Mesothelial cell of epicardium (in vitro differentiated cells): ENCODE measurements at regions not wholly inside any gene's neighbourhood (a gene's known extent, or its start where the extent isn't known, plus 50 kb on each side); places are given as distances from the start of the nearest gene placed in this dataset.
"Not testable (repeated sequence)": the region's sequence is repeated elsewhere in the genome, so short reads cannot be mapped to it uniquely, and the experiment has no call there.

Source experiments
- DNase-seq, 2 experiments: peaks; one replicate each; pipeline ENCODE4 v3.0.0; 2021; ENCODE audit warnings: low spot score in 2 of 2; ENCODE audit not compliant: unreplicated experiment in 2 of 2
- H3K27ac Mint-ChIP-seq: 2 replicates; pipeline ENCODE4 v1.8.0; 2021; ENCODE audit warnings: mixed read lengths
- H3K27me3 Mint-ChIP-seq: 2 replicates; pipeline ENCODE4 v1.8.0; 2021; ENCODE audit warnings: low read depth, mixed read lengths
- H3K36me3 Mint-ChIP-seq: 2 replicates; pipeline ENCODE4 v1.8.0; 2021; ENCODE audit warnings: mixed read lengths
- H3K4me1 Mint-ChIP-seq: 2 replicates; pipeline ENCODE4 v1.8.0; 2021; ENCODE audit warnings: mixed read lengths
- H3K4me3 Mint-ChIP-seq: 2 replicates; pipeline ENCODE4 v1.8.0; 2021; ENCODE audit warnings: mild to moderate bottlenecking, moderate library complexity, mixed read lengths
- H3K9me3 Mint-ChIP-seq: 2 replicates; pipeline ENCODE4 v1.8.0; 2021; ENCODE audit warnings: mixed read lengths
- TF ChIP-seq, protein P1 (sequence below): fragments of 200-600 bp; sonication (generic); IDR thresholded peaks from one replicate; pipeline ENCODE4 v1.5.0; 2021; ENCODE audit warnings: antibody characterized with exemption; ENCODE audit not compliant: unreplicated experiment

DNA sequence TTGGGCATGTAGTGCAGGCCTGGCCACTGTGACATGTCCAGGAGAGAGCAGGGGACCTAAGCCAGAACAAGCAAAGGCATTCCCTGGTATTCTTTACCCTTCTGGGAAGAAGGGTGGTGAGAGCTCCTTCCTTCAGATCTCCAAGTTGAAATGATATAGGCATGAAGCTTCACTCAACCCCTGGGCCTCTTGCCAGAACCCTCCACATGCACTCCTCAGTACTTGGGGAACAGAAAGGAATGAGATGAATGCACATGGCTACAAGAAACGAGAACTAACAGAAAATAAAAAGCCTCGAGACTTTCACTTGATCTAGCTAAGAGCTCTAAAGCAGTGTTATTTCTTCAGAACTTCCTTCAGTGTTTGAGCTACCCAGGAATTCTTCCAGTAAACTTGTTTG is 262.2 kb downstream of the ETV1 start:
- H3K27me3 Mint-ChIP-seq = no peaks in the 10 kb centered on the region
- DNase-seq = no peak
- H3K4me3 Mint-ChIP-seq = no peak overlapping the region
- TF ChIP-seq, protein P1, sequence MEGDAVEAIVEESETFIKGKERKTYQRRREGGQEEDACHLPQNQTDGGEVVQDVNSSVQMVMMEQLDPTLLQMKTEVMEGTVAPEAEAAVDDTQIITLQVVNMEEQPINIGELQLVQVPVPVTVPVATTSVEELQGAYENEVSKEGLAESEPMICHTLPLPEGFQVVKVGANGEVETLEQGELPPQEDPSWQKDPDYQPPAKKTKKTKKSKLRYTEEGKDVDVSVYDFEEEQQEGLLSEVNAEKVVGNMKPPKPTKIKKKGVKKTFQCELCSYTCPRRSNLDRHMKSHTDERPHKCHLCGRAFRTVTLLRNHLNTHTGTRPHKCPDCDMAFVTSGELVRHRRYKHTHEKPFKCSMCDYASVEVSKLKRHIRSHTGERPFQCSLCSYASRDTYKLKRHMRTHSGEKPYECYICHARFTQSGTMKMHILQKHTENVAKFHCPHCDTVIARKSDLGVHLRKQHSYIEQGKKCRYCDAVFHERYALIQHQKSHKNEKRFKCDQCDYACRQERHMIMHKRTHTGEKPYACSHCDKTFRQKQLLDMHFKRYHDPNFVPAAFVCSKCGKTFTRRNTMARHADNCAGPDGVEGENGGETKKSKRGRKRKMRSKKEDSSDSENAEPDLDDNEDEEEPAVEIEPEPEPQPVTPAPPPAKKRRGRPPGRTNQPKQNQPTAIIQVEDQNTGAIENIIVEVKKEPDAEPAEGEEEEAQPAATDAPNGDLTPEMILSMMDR = no peak
- peaks cover 4% of the 10 kb centered on the region for H3K36me3 Mint-ChIP-seq
- peaks cover 19% of the 10 kb centered on the region for H3K4me1 Mint-ChIP-seq
- peaks cover 18% of the 10 kb centered on the region for H3K9me3 Mint-ChIP-seq
- no peak overlapping the region for H3K27ac Mint-ChIP-seq

DNA sequence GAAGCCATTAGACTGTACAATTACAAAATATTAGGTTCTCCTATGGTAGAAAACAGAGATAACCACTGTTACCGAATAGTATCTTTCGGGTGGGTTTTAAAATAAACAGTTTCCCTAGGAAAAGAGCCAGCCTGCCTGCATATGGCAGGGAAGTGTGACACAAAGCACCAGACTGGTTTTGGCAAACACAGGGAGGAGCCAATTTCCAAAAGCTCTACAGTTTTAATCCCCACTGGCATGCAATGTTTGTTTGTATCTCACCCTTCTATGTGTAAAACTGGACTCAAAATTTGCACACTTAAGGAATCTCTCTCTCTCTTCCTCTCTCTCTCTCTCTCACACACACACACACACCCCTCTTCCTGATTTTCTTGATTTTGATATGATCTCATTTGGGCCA is 261.7 kb downstream of the ETV1 start:
- H3K9me3 Mint-ChIP-seq = peaks cover 18% of the 10 kb centered on the region

DNA sequence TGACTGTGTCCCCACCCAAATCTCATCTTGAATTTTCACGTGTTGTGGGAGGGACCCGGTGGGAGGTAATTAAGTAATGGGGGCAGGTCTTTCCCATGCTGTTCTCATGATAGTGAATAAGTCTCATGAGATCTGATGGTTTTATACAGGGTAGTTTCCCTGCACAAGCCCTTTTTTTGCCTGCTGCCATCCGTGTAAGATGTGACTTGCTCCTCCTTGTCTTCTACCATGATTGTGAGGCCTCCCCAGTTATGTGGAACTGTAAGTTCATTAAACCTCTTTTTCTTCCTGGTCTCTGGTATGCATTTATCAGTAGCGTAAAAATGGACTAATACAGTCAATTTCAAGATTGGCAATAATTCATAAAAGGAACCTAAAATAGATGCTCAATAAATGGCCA is 261.0 kb downstream of the ETV1 start:
- not testable (repeated sequence) for H3K27ac Mint-ChIP-seq, H3K27me3 Mint-ChIP-seq, DNase-seq, H3K36me3 Mint-ChIP-seq, H3K4me3 Mint-ChIP-seq
- H3K9me3 Mint-ChIP-seq = peaks cover 18% of the 10 kb centered on the region
- H3K4me1 Mint-ChIP-seq = peaks cover 19% of the 10 kb centered on the region

More for the DNA sequence above, 261.7 kb downstream of the ETV1 start:
- peaks cover 4% of the 10 kb centered on the region for H3K36me3 Mint-ChIP-seq
- no peaks in the 10 kb centered on the region for H3K27me3 Mint-ChIP-seq
- DNase-seq = no peak
- H3K4me1 Mint-ChIP-seq = peaks cover 19% of the 10 kb centered on the region
- TF ChIP-seq, protein P1 = no peak
- H3K27ac Mint-ChIP-seq = no peak overlapping the region
- no peak overlapping the region for H3K4me3 Mint-ChIP-seq

DNA sequence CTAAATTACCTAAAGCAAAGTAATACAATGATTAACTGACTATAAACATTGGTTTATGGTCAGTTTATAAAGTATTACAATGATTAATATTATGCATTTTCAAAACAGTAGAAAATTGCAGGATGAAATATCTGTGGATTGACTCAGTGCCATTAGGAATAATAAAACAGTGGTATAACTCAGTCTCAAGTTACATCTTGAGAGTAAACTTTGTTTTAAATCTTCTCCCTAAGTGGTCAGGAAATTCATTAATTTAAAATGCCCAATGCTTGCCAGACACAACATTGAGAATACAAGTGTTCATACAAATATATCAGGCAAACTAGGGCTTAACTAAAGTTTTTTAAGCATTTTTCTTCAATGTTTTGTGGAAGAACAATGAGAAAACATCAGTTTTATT is 257.8 kb downstream of the ETV1 start:
- H3K36me3 Mint-ChIP-seq = peaks cover 4% of the 10 kb centered on the region
- no peaks in the 10 kb centered on the region for H3K27me3 Mint-ChIP-seq
- DNase-seq = no peak
- H3K4me1 Mint-ChIP-seq = peaks cover 3% of the 10 kb centered on the region
- peaks cover 18% of the 10 kb centered on the region for H3K9me3 Mint-ChIP-seq
- no peak overlapping the region for H3K4me3 Mint-ChIP-seq
- TF ChIP-seq, protein P1 = no peak
- no peak overlapping the region for H3K27ac Mint-ChIP-seq

DNA sequence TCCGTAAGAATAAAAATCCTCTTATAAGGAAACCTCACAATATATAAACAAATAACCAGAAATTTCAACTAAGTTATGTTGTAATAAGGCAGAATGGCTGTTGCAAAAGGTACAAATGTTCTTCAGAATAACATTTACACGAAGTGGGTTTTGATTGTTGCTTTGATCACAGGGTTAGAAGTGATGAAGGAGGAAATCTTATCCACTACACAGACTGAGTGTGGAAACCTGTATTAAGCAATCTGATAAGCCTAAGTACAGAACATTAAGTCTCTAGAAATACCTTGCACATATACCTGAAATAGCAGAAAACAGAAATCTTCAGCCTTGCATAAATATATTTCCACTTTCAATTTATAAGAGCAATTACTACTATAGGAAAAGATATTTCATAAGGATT is 251.9 kb downstream of the ETV1 start:
- TF ChIP-seq, protein P1 = no peak
- H3K4me1 Mint-ChIP-seq = peaks cover 20% of the 10 kb centered on the region
- H3K36me3 Mint-ChIP-seq = no peaks in the 10 kb centered on the region
- DNase-seq = no peak
- H3K27me3 Mint-ChIP-seq = no peaks in the 10 kb centered on the region
- no peak overlapping the region for H3K4me3 Mint-ChIP-seq
- H3K27ac Mint-ChIP-seq = no peak overlapping the region
- H3K9me3 Mint-ChIP-seq = peaks cover 3% of the 10 kb centered on the region

DNA sequence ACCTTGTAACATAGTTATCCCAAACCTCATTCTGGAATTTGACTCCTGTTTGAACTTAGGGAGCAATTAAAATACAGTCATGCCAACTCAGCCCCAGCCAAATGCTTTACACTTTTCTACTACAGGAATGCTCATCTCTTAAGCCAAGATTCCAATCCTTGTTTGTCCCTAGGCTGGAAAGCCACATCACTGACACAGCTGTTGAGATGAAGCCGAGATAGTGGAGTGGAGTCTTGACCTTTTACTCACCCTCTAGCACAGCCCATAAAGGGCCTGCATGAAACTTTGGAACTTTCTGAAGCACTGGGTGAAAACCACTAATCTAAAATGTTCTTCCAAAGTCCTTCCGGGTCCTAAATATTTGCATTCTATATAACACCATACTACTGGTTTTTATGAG is 247.3 kb downstream of the ETV1 start:
- TF ChIP-seq, protein P1 = no peak
- Mint-ChIP-seq H3K36me3 (no peaks in the 10 kb centered on the region), H3K9me3 (peaks cover 3% of the 10 kb centered on the region), H3K4me1 (peaks cover 34% of the 10 kb centered on the region), H3K27ac (peak overlapping the region; percentile 54), H3K4me3 (no peak overlapping the region), H3K27me3 (no peaks in the 10 kb centered on the region)
- DNase-seq = no peak
